Adrenal gland (tissue), 9 donors: ENCODE measurements at regions not wholly inside any gene's neighbourhood (a gene's known extent, or its start where the extent isn't known, plus 50 kb on each side); places are given as distances from the start of the nearest gene placed in this dataset.
A peak's percentile ranks its signal among the peaks of the same experiment; 100 is the strongest.

Source experiments
- DNase-seq, 7 donors: peaks; one replicate each; pipeline ENCODE4 v3.0.0-alpha.2; 2019 to 2020
- H3K27ac ChIP-seq, 5 donors: fragments of 200-600 bp; sonication (generic) in 4 of 5; 1 replicate in 3 of 5; 2 replicates in 2 of 5; pipeline versions ENCODE4 v1.5.1 to v1.8.0; 2016 to 2020; ENCODE audit warnings: mild to moderate bottlenecking in 1 of 5
- H3K27me3 ChIP-seq: fragments of 200-600 bp; 2 replicates; pipeline ENCODE4 v1.8.0; 2021
- H3K36me3 ChIP-seq, 2 donors: fragments of 200-600 bp; replicated peaks in 1 of 2; 1 replicate in 1 of 2; 2 replicates in 1 of 2; pipeline versions ENCODE4 v1.5.1 to v1.8.0; 2018 to 2022
- H3K4me1 ChIP-seq, 2 donors: fragments of 200-600 bp; replicated peaks in 1 of 2; 1 replicate in 1 of 2; 2 replicates in 1 of 2; pipeline versions ENCODE4 v1.5.1 to v1.8.0; 2018 to 2021
- H3K4me3 ChIP-seq, 4 donors: fragments of 200-600 bp; sonication (generic) in 3 of 4; one replicate each; pipeline ENCODE4 v1.5.1; 2016 to 2018
- H3K9me3 ChIP-seq, 3 donors: fragments of 200-600 bp; sonication (generic) in 1 of 3; replicated peaks in 1 of 3; 1 replicate in 2 of 3; 2 replicates in 1 of 3; pipeline versions ENCODE4 v1.5.1 to v1.8.0; 2016 to 2021
- CTCF ChIP-seq, 6 experiments: fragments of 450-650 bp in 4 of 6; fragments of 200-600 bp in 2 of 6; sonication (generic) in 1 of 6; IDR thresholded peaks; 1 replicate in 5 of 6; 2 replicates in 1 of 6; pipeline versions ENCODE4 v1.5.1 to v1.8.0; 2016 to 2021; ENCODE audit warnings: antibody characterized with exemption in 6 of 6, mild to moderate bottlenecking in 2 of 6, moderate library complexity in 1 of 6
- POLR2A ChIP-seq, 2 donors: fragments of 450-650 bp; IDR thresholded peaks; one replicate each; pipeline ENCODE4 v1.6.1; 2017; ENCODE audit warnings: antibody characterized with exemption in 2 of 2, mild to moderate bottlenecking in 2 of 2, moderate library complexity in 1 of 2
- WGBS, 4 donors: extraction: QIAGEN DNeasy Blood & Tissue Kit in 2 of 4; methylation state at CpG; one replicate each; pipeline versions ENCODE4 v1.1.5 to v1.1.7; 2013 to 2017; 5-methylcytosine and 5-hydroxymethylcytosine counted together
- intact Hi-C, 2 donors: fragments of 100-400 bp; cut with DNase I; formaldehyde crosslinking; loops; one replicate each; pipeline versions ENCODE4 v1.14.1 to v1.15.0; 2022 to 2023
- donor health status: healthy with polysubstance abuse.
- donor health status: Bipolar disorder and iron deficiency.
- donor health status: DM: yes; HTN: yes; CAD: no.
- donor health status: DM: no; HTN: no; CAD: no.
- donor health status: DM: no; HTN: no; CAD: no.

DNA sequence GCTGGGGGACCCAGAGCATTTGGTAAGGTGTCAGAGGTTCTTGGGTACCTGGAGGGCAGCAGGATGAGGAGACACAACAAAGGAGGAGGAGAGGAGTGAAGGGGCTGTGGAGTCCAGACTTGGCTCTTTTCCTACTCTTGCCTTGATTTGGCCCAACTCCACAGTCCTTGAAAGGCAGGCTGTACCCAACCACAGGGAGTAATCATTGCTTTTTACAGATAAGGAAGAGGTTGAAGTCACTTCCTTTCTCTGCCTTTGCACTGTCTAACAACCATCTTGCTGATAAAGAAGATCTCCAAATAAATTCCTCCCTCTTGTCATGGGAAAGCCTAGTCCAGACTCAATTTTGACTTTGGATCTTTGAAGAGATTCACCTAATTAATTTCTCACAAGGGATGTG is 226.8 kb upstream of the HMGA2 start:
- Histone ChIP-seq H3K4me3 (no peak overlapping the region), H3K4me1 (no peaks in the 10 kb centered on the region), H3K9me3 (no peaks in the 10 kb centered on the region), H3K27ac (no peak overlapping the region), H3K27me3 (peaks cover 8% of the 10 kb centered on the region), H3K36me3 (no peaks in the 10 kb centered on the region)
- TF ChIP-seq POLR2A (IDR thresholded peaks at IDR 0.05) = no peak
- no peak for TF ChIP-seq CTCF (IDR thresholded peaks at IDR 0.05)
- DNase-seq = no peak
- intact Hi-C loops = loop anchor here in 1 of 2 donors (10.0 kb wide), 1 partner anchor 487 kb away; no protein-coding TSS in a partner anchor

- no peak for DNase-seq
- H3K27ac ChIP-seq = no peak overlapping the region
- no peaks in the 10 kb centered on the region for H3K4me1 ChIP-seq
- TF ChIP-seq CTCF (IDR thresholded peaks at IDR 0.05) (no peak), POLR2A (IDR thresholded peaks at IDR 0.05) (no peak)
- WGBS, 4 donors = 79 to 89% (median 81%) methylated on average over 1 of the region's 1 CpG
- no peak overlapping the region for H3K4me3 ChIP-seq
- no peaks in the 10 kb centered on the region for H3K9me3 ChIP-seq
- peaks cover 8% of the 10 kb centered on the region for H3K27me3 ChIP-seq
- intact Hi-C loops = loop anchor here in 1 of 2 donors (10.0 kb wide), 1 partner anchor 486 kb away; no protein-coding TSS in a partner anchor
- H3K36me3 ChIP-seq = no peaks in the 10 kb centered on the region
Observed at GRCh38 chr12:65598688-65599087, 225.6 kb upstream of the HMGA2 start.

GRCh38 chr12:65602253-65602609 is 222.1 kb upstream of the HMGA2 start:
- no peaks in the 10 kb centered on the region for H3K36me3 ChIP-seq
- WGBS, 4 donors = 22 to 32% (median 27%) methylated on average over 5 of the region's 5 CpGs
- peaks cover 8% of the 10 kb centered on the region for H3K27me3 ChIP-seq
- TF ChIP-seq POLR2A (IDR thresholded peaks at IDR 0.05) = no peak
- no peak for TF ChIP-seq CTCF (IDR thresholded peaks at IDR 0.05)
- intact Hi-C loops = no loop called here
- H3K27ac ChIP-seq = no peak overlapping the region
- H3K9me3 ChIP-seq = no peaks in the 10 kb centered on the region
- DNase-seq = no peak
- H3K4me1 ChIP-seq = no peaks in the 10 kb centered on the region
- H3K4me3 ChIP-seq = no peak overlapping the region

DNA sequence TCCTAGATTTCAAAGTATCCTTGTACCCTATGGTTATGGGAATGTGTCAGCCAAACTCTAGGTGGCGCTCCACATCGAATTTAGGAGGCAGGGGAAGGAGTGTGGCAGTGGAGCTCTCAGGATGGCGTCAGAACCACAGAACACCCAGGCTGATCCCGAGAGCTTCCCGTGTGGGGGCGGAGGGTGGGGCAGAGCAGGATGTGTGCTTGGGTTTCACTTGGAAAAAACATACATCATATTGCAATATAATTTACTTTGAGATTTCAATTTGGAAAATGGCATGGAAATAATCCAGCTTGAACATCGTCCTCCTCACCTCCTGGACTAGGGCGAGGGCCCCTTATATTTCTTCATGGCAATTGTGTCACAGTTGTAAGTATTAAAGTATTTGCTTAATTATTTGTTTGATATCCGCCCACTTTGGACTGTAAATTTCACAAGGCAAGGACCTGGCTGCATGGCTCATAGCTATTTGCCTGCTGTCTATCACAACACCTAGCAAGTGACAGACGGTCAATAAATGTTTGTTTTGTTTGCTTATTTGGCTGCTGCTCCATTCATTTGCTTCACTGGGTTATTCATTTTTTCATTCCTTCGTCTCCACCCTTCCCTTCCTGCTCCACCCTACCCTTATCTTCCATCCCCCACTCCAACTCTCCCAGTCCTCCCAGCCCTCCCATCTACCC is 221.5 kb upstream of the HMGA2 start:
- no peaks in the 10 kb centered on the region for H3K36me3 ChIP-seq
- H3K27ac ChIP-seq = no peak overlapping the region
- H3K9me3 ChIP-seq = no peaks in the 10 kb centered on the region
- no peaks in the 10 kb centered on the region for H3K4me1 ChIP-seq
- intact Hi-C loops = no loop called here
- H3K27me3 ChIP-seq = peaks cover 8% of the 10 kb centered on the region
- TF ChIP-seq CTCF (IDR thresholded peaks at IDR 0.05) = peak; percentile 46 to 71 (median 64)
- TF ChIP-seq POLR2A (IDR thresholded peaks at IDR 0.05) = no peak
- DNase-seq = peak; percentile 74 to 86 (median 77)
- 19 to 29% (median 24%) methylated on average over 11 of the region's 11 CpGs for WGBS, 4 donors
- no peak overlapping the region for H3K4me3 ChIP-seq
